HCT116 (cell line): ENCODE measurements at regions not wholly inside any gene's neighbourhood (a gene's known extent, or its start where the extent isn't known, plus 50 kb on each side); places are given as distances from the start of the nearest gene placed in this dataset.

Experiments
- ATAC-seq: fragments of 200-7000 bp; cut with Tn5 transposase; 2 replicates; pipeline ENCODE4 v1.9.1; 2020; ENCODE audit warnings: mild to moderate bottlenecking, moderate library complexity
- BruUV-seq: library from RNA; stranded (reverse); fragments of 400-500 nt; replicated peaks from 2 replicates; lab custom pipeline; 2021; lab: Mats Ljungman, UMichigan
- CTCF ChIA-PET: fragments of 300-600 bp; sonication (Branson Sonifier 250); formaldehyde crosslinking; loops from one replicate; lab custom pipeline; 2021; ENCODE audit warnings: antibody characterized with exemption; lab: Charles Lee
- POLR2A ChIA-PET: fragments of 300-600, 350-600 bp; sonication (Branson Sonifier 250); formaldehyde crosslinking; loops from one replicate; lab custom pipeline; 2021; ENCODE audit warnings: antibody characterized with exemption; lab: Charles Lee
- RAD21 ChIA-PET, 2 experiments: fragments of 300-600 bp; sonication (Branson Sonifier 250); formaldehyde crosslinking; loops; one replicate each; lab custom pipeline; 2023; ENCODE audit warnings: low total read pairs in 2 of 2; ENCODE audit not compliant: uncharacterized antibody in 2 of 2, unreplicated experiment in 2 of 2, low non-redundant PET in 1 of 2; lab: Charles Lee
- DNase-seq: peaks from one replicate; pipeline ENCODE4 v3.0.0-alpha.2; 2010; ENCODE audit warnings: low read depth, low spot score
- H2AFZ ChIP-seq: fragments of 200-600 bp; shearing (Covaris generic), sonication (generic); 2 replicates; pipeline ENCODE4 v1.6.1; 2017; ENCODE audit warnings: low read depth, mixed run types, mixed read lengths, antibody characterized with exemption, low read length; ENCODE audit not compliant: poor library complexity, severe bottlenecking
- H3K27ac ChIP-seq: 2 replicates; pipeline ENCODE4 v1.5.1; 2012; ENCODE audit warnings: low read depth, low read length
- H3K27me3 ChIP-seq: fragments of 200-600 bp; sonication (generic); 2 replicates; pipeline ENCODE4 v1.6.1; 2016; ENCODE audit warnings: mixed run types, low read length, mixed read lengths; ENCODE audit not compliant: insufficient read depth
- H3K36me3 ChIP-seq, 2 experiments: fragments of 200-500 bp in 1 of 2; fragments of 200-600 bp in 1 of 2; sonication (Bioruptor generic) in 1 of 2; sonication (generic) in 1 of 2; 2 replicates each; pipeline versions ENCODE4 v1.5.1 to v1.6.1; 2014 to 2016; ENCODE audit warnings: low read length in 2 of 2, inconsistent platforms in 1 of 2, mixed read lengths in 1 of 2, mixed run types in 1 of 2; ENCODE audit not compliant: insufficient read depth in 2 of 2, control insufficient read depth in 1 of 2
- H3K4me1 ChIP-seq, 2 experiments: fragments of 200-600 bp in 1 of 2; sonication (generic) in 1 of 2; 2 replicates each; pipeline versions ENCODE4 v1.5.1 to v1.6.1; 2012 to 2017; ENCODE audit warnings: low read length in 2 of 2, inconsistent platforms in 1 of 2, mild to moderate bottlenecking in 1 of 2, mixed read lengths in 1 of 2, mixed run types in 1 of 2, moderate library complexity in 1 of 2; ENCODE audit not compliant: insufficient read depth in 2 of 2, control insufficient read depth in 1 of 2
- H3K4me2 ChIP-seq: fragments of 200-600 bp; sonication (generic); 2 replicates; pipeline ENCODE4 v1.6.1; 2017; ENCODE audit warnings: mixed run types, low read length, mixed read lengths
- H3K4me3 ChIP-seq, 2 experiments: fragments of 200-600 bp in 1 of 2; sonication (generic) in 1 of 2; replicated peaks in 1 of 2; 2 replicates each; pipeline ENCODE4 v1.5.1; 2011 to 2016; ENCODE audit warnings: low read length in 2 of 2, control low read depth in 1 of 2, low read depth in 1 of 2, mild to moderate bottlenecking in 1 of 2, mixed read lengths in 1 of 2, mixed run types in 1 of 2
- H3K79me2 ChIP-seq: fragments of 200-600 bp; sonication (generic); 2 replicates; pipeline ENCODE4 v1.6.1; 2017; ENCODE audit warnings: mild to moderate bottlenecking, mixed run types, low read length, moderate library complexity, mixed read lengths; ENCODE audit not compliant: insufficient read depth
- H3K9ac ChIP-seq: fragments of 200-600 bp; sonication (generic); 2 replicates; pipeline ENCODE4 v1.6.1; 2016; ENCODE audit warnings: low read length, mixed read lengths
- H3K9me2 ChIP-seq: fragments of 200-600 bp; sonication (generic), shearing (Covaris generic); 2 replicates; pipeline ENCODE4 v1.6.1; 2017; ENCODE audit warnings: mixed run types, mild to moderate bottlenecking, moderate library complexity; ENCODE audit not compliant: insufficient read depth
- H3K9me3 ChIP-seq, 2 experiments: fragments of 200-500 bp in 1 of 2; fragments of 200-600 bp in 1 of 2; sonication (Bioruptor generic) in 1 of 2; sonication (generic) in 1 of 2; 2 replicates each; pipeline ENCODE4 v1.6.1; 2014 to 2017; ENCODE audit warnings: low read length in 2 of 2, mixed read lengths in 2 of 2, inconsistent platforms in 1 of 2, low read depth in 1 of 2, mild to moderate bottlenecking in 1 of 2, mixed run types in 1 of 2, moderate library complexity in 1 of 2; ENCODE audit not compliant: control insufficient read depth in 1 of 2, insufficient read depth in 1 of 2
- H4K20me1 ChIP-seq: fragments of 200-600 bp; sonication (generic), shearing (Covaris generic); 2 replicates; pipeline ENCODE4 v1.6.1; 2017; ENCODE audit warnings: mixed run types, mild to moderate bottlenecking, moderate library complexity; ENCODE audit not compliant: insufficient read depth
- EGR1 ChIP-seq: IDR thresholded peaks from 2 replicates; pipeline ENCODE4 v1.6.1; 2012; ENCODE audit warnings: low read depth
- JUND ChIP-seq: IDR thresholded peaks from 2 replicates; pipeline ENCODE4 v1.6.1; 2012
- RAD21 ChIP-seq: IDR thresholded peaks from 2 replicates; pipeline ENCODE4 v1.6.1; 2012; ENCODE audit warnings: low read depth, mild to moderate bottlenecking
- REST ChIP-seq: IDR thresholded peaks from 2 replicates; pipeline ENCODE4 v1.6.1; 2012; ENCODE audit warnings: low read depth
- SIN3A ChIP-seq: IDR thresholded peaks from 2 replicates; pipeline ENCODE4 v1.6.1; 2012; ENCODE audit warnings: low read depth
- TCF7L2 ChIP-seq: IDR thresholded peaks from 2 replicates; pipeline ENCODE4 v1.7.0; 2011; ENCODE audit warnings: borderline replicate concordance, inconsistent platforms; ENCODE audit not compliant: insufficient read depth, insufficient read length; ENCODE audit errors: extremely low read depth
- YY1 ChIP-seq: IDR thresholded peaks from 2 replicates; pipeline ENCODE4 v1.6.1; 2011; ENCODE audit warnings: low read length, low read depth, moderate library complexity, mild to moderate bottlenecking; ENCODE audit not compliant: insufficient replicate concordance; ENCODE audit errors: extremely low read depth
- ZBTB33 ChIP-seq: IDR thresholded peaks from 2 replicates; pipeline ENCODE4 v1.6.1; 2011; ENCODE audit warnings: mild to moderate bottlenecking, low read length, moderate library complexity; ENCODE audit not compliant: insufficient replicate concordance; ENCODE audit errors: extremely low read depth
- ZFX ChIP-seq: fragments of 450-650 bp; IDR thresholded peaks from 2 replicates; pipeline ENCODE4 v1.6.1; 2017
- ZNF274 ChIP-seq: fragments of 200-500 bp; sonication (Bioruptor generic); IDR thresholded peaks from 2 replicates; pipeline ENCODE4 v1.6.1; 2014; ENCODE audit warnings: mild to moderate bottlenecking, low read depth, low read length, inconsistent platforms
- intact Hi-C: fragments of 100-400 bp; cut with micrococcal nuclease; formaldehyde crosslinking; loops from 2 replicates; pipeline ENCODE4 v1.10.0; 2022
- TF ChIP-seq, protein P1 (sequence below): IDR thresholded peaks from 2 replicates; pipeline ENCODE4 v1.6.1; 2012
- TF ChIP-seq, protein P2 (sequence below), 3 experiments: fragments of 200-600 bp in 1 of 3; sonication (generic) in 1 of 3; IDR thresholded peaks in 2 of 3; conservative IDR thresholded peaks in 1 of 3; 2 replicates each; pipeline ENCODE4 v1.5.1; 2012 to 2017; ENCODE audit warnings: low read depth in 2 of 3, low read length in 2 of 3, antibody characterized with exemption in 1 of 3, borderline replicate concordance in 1 of 3, control low read depth in 1 of 3, mild to moderate bottlenecking in 1 of 3, mixed read lengths in 1 of 3, mixed run types in 1 of 3, moderate library complexity in 1 of 3; ENCODE audit not compliant: insufficient read depth in 1 of 3

GRCh38 chr5:164191240-164191639, 685.8 kb downstream of the MAT2B start:
- DNase-seq (no peak), ATAC-seq (no peak)
- no peaks in the 10 kb centered on the region for H3K9me2 ChIP-seq
- no peak overlapping the region for H3K27ac ChIP-seq
- no peak overlapping the region for H2AFZ ChIP-seq
- ChIA-PET RAD21 (no interaction called here), CTCF (no interaction called here), POLR2A (no interaction called here)
- no TSS peak for BruUV-seq
- TF ChIP-seq, protein P1, sequence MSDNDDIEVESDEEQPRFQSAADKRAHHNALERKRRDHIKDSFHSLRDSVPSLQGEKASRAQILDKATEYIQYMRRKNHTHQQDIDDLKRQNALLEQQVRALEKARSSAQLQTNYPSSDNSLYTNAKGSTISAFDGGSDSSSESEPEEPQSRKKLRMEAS, result no peak
- TF ChIP-seq YY1, result no peak
- TF ChIP-seq TCF7L2, result no peak
- TF ChIP-seq REST, result no peak
- TF ChIP-seq EGR1, result no peak
- no peak overlapping the region for H3K9ac ChIP-seq
- H3K4me1 ChIP-seq, result no peaks in the 10 kb centered on the region
- intact Hi-C loops, result no loop called here
- H3K27me3 ChIP-seq, result no peaks in the 10 kb centered on the region
- no peaks in the 10 kb centered on the region for H3K79me2 ChIP-seq
- H3K9me3 ChIP-seq, result peaks cover 3 to 13% of the 10 kb centered on the region in 2 experiments; a peak in 2 of 4 replicates
- H3K36me3 ChIP-seq, result no peaks in the 10 kb centered on the region
- H4K20me1 ChIP-seq, result no peaks in the 10 kb centered on the region
- H3K4me2 ChIP-seq, result no peak overlapping the region
- no peak overlapping the region for H3K4me3 ChIP-seq

DNA sequence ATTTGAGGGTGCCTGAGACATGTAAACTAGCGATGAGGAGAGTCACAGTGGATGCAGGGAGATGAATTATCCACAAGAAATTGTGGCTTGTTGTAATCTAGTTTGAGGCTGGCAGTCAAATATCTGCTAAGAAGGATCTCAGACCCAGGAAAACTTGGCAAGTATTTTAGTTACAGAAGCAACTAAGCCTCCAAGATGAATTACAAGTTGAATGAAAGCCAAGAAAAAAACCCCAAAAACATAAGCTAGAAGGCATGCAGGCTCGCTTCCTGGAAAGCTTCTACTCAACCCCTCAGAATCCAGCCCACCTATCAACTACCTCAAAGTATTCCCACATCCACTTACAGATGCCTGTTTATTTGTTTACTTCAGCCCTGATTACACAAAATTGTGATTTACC, 696.9 kb downstream of the MAT2B start:
- POLR2A ChIA-PET, result no interaction called here
- no TSS peak for BruUV-seq
- no peaks in the 10 kb centered on the region for H4K20me1 ChIP-seq
- TF ChIP-seq JUND (no peak), RAD21 (no peak), ZFX (no peak), ZBTB33 (no peak), ZNF274 (no peak), SIN3A (no peak)
- TF ChIP-seq, protein P2, sequence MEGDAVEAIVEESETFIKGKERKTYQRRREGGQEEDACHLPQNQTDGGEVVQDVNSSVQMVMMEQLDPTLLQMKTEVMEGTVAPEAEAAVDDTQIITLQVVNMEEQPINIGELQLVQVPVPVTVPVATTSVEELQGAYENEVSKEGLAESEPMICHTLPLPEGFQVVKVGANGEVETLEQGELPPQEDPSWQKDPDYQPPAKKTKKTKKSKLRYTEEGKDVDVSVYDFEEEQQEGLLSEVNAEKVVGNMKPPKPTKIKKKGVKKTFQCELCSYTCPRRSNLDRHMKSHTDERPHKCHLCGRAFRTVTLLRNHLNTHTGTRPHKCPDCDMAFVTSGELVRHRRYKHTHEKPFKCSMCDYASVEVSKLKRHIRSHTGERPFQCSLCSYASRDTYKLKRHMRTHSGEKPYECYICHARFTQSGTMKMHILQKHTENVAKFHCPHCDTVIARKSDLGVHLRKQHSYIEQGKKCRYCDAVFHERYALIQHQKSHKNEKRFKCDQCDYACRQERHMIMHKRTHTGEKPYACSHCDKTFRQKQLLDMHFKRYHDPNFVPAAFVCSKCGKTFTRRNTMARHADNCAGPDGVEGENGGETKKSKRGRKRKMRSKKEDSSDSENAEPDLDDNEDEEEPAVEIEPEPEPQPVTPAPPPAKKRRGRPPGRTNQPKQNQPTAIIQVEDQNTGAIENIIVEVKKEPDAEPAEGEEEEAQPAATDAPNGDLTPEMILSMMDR (IDR thresholded peaks at IDR 0.05 in 2 of 3, conservative IDR thresholded peaks at IDR 0.05 in 1 of 3; ENCODE audit: borderline replicate concordance in 1 of 3, insufficient read depth in 1 of 3, low read depth in 2 of 3, low read length in 2 of 3), result no peak
- TF ChIP-seq, protein P1, result no peak

More for the DNA sequence above, 696.9 kb downstream of the MAT2B start:
- H3K4me3 ChIP-seq, result no peak overlapping the region
- no peak overlapping the region for H3K27ac ChIP-seq
- no peak for DNase-seq
- H3K4me1 ChIP-seq, result no peaks in the 10 kb centered on the region
- H2AFZ ChIP-seq, result no peak overlapping the region
- H3K9me3 ChIP-seq, result peaks cover 7 to 10% of the 10 kb centered on the region in 2 experiments; a peak in 2 of 4 replicates
- no peak overlapping the region for H3K9ac ChIP-seq
- intact Hi-C loops, result no loop called here
- H3K27me3 ChIP-seq, result no peaks in the 10 kb centered on the region
- no peaks in the 10 kb centered on the region for H3K36me3 ChIP-seq
- no peak for ATAC-seq
- no peak overlapping the region for H3K4me2 ChIP-seq
- no peaks in the 10 kb centered on the region for H3K79me2 ChIP-seq
- no peaks in the 10 kb centered on the region for H3K9me2 ChIP-seq
- RAD21 ChIA-PET, result no interaction called here
- CTCF ChIA-PET, result no interaction called here
